A673 (cell line): ENCODE measurements at regions not wholly inside any gene's neighbourhood (a gene's known extent, or its start where the extent isn't known, plus 50 kb on each side); places are given as distances from the start of the nearest gene placed in this dataset.

Experiments used
- BruUV-seq: library from RNA; stranded (reverse); fragments of 400-500 nt; replicated peaks from 2 replicates; lab custom pipeline; 2021; lab: Mats Ljungman, UMichigan
- CTCF ChIA-PET: fragments of 300-600 bp; sonication (Branson Sonifier 250); formaldehyde crosslinking; loops from one replicate; lab custom pipeline; 2022; ENCODE audit warnings: antibody characterized with exemption; lab: Charles Lee
- POLR2A ChIA-PET: fragments of 300-600 bp; sonication (Branson Sonifier 250); formaldehyde crosslinking; loops from one replicate; lab custom pipeline; 2022; ENCODE audit warnings: antibody characterized with exemption; ENCODE audit not compliant: low non-redundant PET; lab: Charles Lee
- DNase-seq: peaks from one replicate; pipeline ENCODE4 v3.0.0-alpha.2; 2015; ENCODE audit warnings: low spot score
- H3K27ac ChIP-seq: fragments of 200-600 bp; sonication (generic); 2 replicates; pipeline ENCODE4 v1.5.1; 2016; ENCODE audit warnings: mixed run types, low read depth, mild to moderate bottlenecking, mixed read lengths, antibody characterized with exemption, low read length; ENCODE audit not compliant: poor library complexity, severe bottlenecking
- H3K27me3 ChIP-seq: fragments of 200-600 bp; sonication (generic); replicated peaks from 2 replicates; pipeline ENCODE4 v1.6.1; 2017; ENCODE audit warnings: mixed run types, low read depth, mild to moderate bottlenecking, mixed read lengths, antibody characterized with exemption, low read length; ENCODE audit not compliant: insufficient read depth, poor library complexity
- H3K36me3 ChIP-seq: fragments of 200-600 bp; sonication (generic); 2 replicates; pipeline ENCODE4 v1.6.1; 2016; ENCODE audit warnings: mixed run types, mild to moderate bottlenecking, mixed read lengths, antibody characterized with exemption, low read length; ENCODE audit not compliant: insufficient read depth, poor library complexity, severe bottlenecking
- H3K4me1 ChIP-seq: fragments of 200-600 bp; sonication (generic); 2 replicates; pipeline ENCODE4 v1.6.1; 2017; ENCODE audit warnings: mixed run types, mild to moderate bottlenecking, mixed read lengths, antibody characterized with exemption, low read length; ENCODE audit not compliant: insufficient read depth, poor library complexity, severe bottlenecking
- H3K4me3 ChIP-seq: fragments of 200-600 bp; sonication (generic); 2 replicates; pipeline ENCODE4 v1.5.1; 2016; ENCODE audit warnings: low read depth, mixed run types, mild to moderate bottlenecking, mixed read lengths, low read length; ENCODE audit not compliant: poor library complexity, severe bottlenecking
- H3K9me3 ChIP-seq: fragments of 200-600 bp; sonication (generic); 2 replicates; pipeline ENCODE4 v1.6.1; 2016; ENCODE audit warnings: mixed run types, low read depth, mild to moderate bottlenecking, mixed read lengths, antibody characterized with exemption, low read length; ENCODE audit not compliant: poor library complexity, severe bottlenecking
- CTCF ChIP-seq: fragments of 300-800, 200-600 bp; sonication (generic); conservative IDR thresholded peaks from 2 replicates; pipeline ENCODE4 v1.5.1; 2017; ENCODE audit warnings: low read depth, mild to moderate bottlenecking, antibody characterized with exemption, low read length, moderate library complexity, mixed read lengths
- EZH2 ChIP-seq: fragments of 200-600 bp; sonication (generic); IDR thresholded peaks from 2 replicates; pipeline ENCODE4 v1.6.1; 2017; ENCODE audit warnings: borderline replicate concordance, low read depth, mild to moderate bottlenecking, mixed read lengths, antibody characterized with exemption, low read length; ENCODE audit not compliant: poor library complexity, severe bottlenecking
- intact Hi-C: fragments of 100-400 bp; cut with micrococcal nuclease; formaldehyde crosslinking; loops from one replicate; pipeline ENCODE4 v1.10.0; 2022; ENCODE audit not compliant: unreplicated experiment

GRCh38 chr5:87079219-87079618, 188.5 kb upstream of the RASA1 start:
- Histone ChIP-seq H3K27me3 (no peaks in the 10 kb centered on the region), H3K9me3 (no peaks in the 10 kb centered on the region), H3K27ac (peak overlapping the region; percentile 41), H3K4me3 (no peak overlapping the region), H3K36me3 (no peaks in the 10 kb centered on the region), H3K4me1 (peaks cover 39% of the 10 kb centered on the region)
- DNase-seq = peak; percentile 82
- intact Hi-C loops = loop anchor here (10.0 kb wide), 1 partner anchor 186 kb away; the partner anchor contains the start of gene RASA1
- TF ChIP-seq CTCF = no peak
- no peak for TF ChIP-seq EZH2
- POLR2A ChIA-PET = no interaction called here
- CTCF ChIA-PET = no interaction called here
- no TSS peak for BruUV-seq

GRCh38 chr5:87081016-87081415, 186.7 kb upstream of the RASA1 start:
- POLR2A ChIA-PET = no interaction called here
- Histone ChIP-seq H3K4me1 (peaks cover 39% of the 10 kb centered on the region), H3K27ac (peak overlapping the region; percentile 59), H3K9me3 (no peaks in the 10 kb centered on the region), H3K36me3 (no peaks in the 10 kb centered on the region), H3K4me3 (no peak overlapping the region), H3K27me3 (no peaks in the 10 kb centered on the region)
- TF ChIP-seq CTCF (no peak), EZH2 (no peak)
- DNase-seq = no peak
- no TSS peak for BruUV-seq
- CTCF ChIA-PET = no interaction called here
- intact Hi-C loops = no loop called here

- ChIA-PET POLR2A (interaction anchor here (0.7 kb wide), 1 partner anchor 18 kb away, joined by 3 read pairs; no protein-coding TSS in a partner anchor), CTCF (no interaction called here)
- Histone ChIP-seq H3K36me3 (no peaks in the 10 kb centered on the region), H3K27me3 (no peaks in the 10 kb centered on the region), H3K27ac (peak overlapping the region; percentile 59), H3K4me1 (peaks cover 39% of the 10 kb centered on the region), H3K4me3 (no peak overlapping the region), H3K9me3 (no peaks in the 10 kb centered on the region)
- BruUV-seq = no TSS peak
- DNase-seq = peak; percentile 77
- TF ChIP-seq CTCF = no peak
- TF ChIP-seq EZH2 = no peak
- intact Hi-C loops = no loop called here
Measured at GRCh38 chr5:87081511-87082372, 185.9 kb upstream of the RASA1 start.
